GM21529 (cell line): ENCODE measurements at regions not wholly inside any gene's neighbourhood (a gene's known extent, or its start where the extent isn't known, plus 50 kb on each side); places are given as distances from the start of the nearest gene placed in this dataset.

ENCODE experiments used
- ATAC-seq: cut with Tn5 transposase; IDR thresholded peaks from one replicate; pipeline ENCODE4 v1.9.1; 2021; ENCODE audit not compliant: unreplicated experiment

- no peak for ATAC-seq
Measured at GRCh38 chr6:133170602-133171001, 70.6 kb upstream of the EYA4 start.

DNA sequence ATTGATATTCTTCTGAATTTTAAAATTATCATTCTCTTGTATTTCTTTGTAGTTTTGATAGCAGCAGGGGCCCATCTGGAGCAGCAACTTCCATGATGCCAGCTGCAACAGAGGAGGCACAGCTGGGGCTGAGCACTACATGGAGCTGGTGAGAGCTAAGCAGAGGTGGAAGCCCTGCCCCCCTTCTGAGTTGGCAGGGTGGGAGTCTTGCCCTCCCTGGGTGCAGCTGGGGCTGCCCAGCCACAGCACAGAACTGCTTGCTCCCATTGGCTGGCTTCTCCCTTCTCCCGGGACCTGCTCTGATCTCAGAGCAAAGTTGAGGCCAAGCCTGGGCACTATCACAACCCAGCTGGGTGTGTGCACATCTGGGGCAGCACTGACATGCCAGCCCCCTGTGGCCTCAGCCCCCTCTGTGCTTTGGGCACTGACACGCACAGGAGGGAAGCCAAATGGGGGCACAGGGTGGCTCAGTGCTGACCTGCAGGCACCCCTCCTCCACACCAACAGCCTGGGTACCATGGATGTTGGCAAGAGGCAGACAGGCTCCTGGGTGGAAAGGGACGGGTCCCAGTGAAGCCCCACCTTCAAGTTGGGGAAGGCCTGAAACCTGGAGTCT lies 69.1 kb upstream of the EYA4 start:
- ATAC-seq, result no peak

GRCh38 chr6:133173276-133173675 lies 67.9 kb upstream of the EYA4 start:
- no peak for ATAC-seq

DNA sequence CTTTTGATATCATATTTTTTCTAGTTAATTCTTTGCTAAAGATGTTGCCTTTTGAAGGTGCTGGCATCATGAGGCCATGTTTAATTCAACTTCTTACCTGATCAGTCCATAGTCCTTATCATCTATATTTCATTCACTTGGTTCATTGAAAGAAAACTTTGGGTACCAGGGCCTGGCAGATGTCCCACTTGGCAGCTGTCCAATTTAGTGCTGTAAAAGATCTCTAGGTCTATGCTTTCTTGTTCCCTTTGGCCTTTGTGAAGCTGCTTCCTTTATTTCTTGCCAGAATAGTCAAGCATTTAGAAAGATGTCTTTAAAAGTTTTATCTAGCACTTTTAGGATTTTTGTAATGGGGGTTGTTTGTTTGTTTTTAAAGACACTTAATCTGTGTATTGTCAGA lies 61.7 kb upstream of the EYA4 start:
- ATAC-seq, result no peak

DNA sequence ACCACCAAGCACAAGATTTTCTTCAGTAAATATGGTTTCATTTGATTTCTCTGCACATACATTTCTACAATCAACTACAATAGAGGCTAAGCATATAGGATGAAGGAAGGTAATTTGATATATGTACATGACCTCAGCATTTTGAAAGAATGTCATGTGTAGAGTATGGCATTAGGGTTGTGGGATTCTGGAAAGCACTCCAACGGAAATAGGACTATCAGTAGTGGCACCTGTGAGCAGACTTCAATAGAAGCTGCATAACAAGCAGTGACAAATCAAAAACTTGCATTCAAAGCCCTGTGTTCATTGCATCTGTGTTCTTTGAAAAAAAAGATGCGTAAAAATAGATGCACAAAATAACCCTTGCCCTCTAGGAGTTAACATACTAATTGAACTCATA lies 57.5 kb upstream of the EYA4 start:
- ATAC-seq, result no peak

GRCh38 chr6:133184798-133185372 lies 56.3 kb upstream of the EYA4 start:
- ATAC-seq, result no peak

DNA sequence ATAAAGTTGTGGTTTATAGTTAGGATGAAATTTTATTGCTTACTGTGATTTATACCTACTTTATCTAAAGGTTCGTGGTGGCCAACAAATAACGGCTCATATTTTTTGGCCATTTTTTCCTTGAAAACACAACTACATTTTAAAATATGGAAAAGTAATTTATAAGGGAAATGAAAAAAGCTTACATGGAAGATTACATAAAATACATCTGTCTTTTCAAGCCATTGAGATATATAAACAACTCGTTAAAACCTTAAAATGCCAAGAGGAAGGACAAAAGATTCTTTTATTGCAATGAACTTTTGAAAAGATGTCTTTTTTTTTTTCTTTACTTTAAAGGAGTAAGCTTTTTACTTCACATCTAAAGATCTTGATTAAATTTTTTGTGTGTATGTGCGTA lies 55.4 kb upstream of the EYA4 start:
- no peak for ATAC-seq

DNA sequence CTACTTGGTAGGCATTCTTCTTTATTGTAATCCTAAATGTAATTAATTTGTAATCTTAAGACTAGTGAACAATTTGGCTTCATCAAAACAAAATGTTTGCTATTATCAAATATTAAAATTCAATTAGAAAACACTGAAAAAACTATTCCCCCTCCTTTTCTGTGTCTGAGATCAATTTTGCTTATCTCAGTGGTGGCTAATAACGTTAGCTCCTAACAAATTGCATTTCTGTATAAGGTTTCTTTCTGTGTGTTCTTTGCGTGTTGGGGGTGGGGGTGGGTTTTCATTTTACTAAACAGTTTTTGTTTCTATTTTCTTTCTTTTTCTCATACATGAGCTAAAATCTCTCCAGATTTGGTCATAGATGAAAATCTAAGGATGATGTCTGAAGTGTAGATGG lies 54.0 kb upstream of the EYA4 start:
- ATAC-seq, result no peak

GRCh38 chr6:133187657-133188453 lies 53.3 kb upstream of the EYA4 start:
- ATAC-seq, result no peak

DNA sequence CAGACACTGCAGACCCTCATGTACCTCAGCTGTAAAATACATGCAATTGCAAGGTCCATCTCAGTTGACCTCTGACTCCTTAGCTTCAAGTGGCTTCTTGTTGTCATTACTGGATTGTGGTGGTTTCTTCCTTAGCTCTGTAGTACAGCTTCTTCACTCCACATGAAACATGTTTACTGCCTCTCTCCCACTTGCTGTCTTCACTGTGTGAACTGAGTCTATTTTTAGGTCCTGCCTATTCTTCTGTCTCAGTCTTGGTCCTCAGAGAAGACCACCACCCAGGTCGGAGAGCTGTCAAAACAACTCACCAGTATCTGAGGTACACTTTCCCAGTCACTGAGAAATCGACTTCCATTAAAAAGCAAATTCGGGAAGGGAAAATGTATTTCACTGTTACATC lies 50.2 kb upstream of the EYA4 start:
- no peak for ATAC-seq

DNA sequence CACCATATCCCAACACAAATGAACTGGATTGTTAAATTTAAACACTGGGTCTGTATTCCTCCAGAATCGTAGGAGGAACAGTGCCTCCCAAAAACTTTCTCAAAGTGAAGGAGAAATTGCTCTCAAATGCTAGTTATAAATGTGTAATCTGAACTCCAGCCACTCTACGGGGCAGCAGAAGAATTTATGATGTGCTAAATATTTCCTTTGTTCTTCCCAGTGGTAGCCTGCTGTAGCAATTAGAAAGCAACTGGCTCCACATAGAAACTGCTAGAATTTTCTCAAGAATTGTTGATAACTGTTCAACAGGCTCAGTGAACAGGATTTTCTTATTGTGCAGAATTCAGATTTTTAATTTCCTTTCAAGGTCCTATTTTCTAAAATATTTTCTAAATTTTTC lies 49.8 kb upstream of the EYA4 start:
- no peak for ATAC-seq
